ENCODE measurements at regions not wholly inside any gene's neighbourhood (a gene's known extent, or its start where the extent isn't known, plus 50 kb on each side); places are given as distances from the start of the nearest gene placed in this dataset.

DNA sequence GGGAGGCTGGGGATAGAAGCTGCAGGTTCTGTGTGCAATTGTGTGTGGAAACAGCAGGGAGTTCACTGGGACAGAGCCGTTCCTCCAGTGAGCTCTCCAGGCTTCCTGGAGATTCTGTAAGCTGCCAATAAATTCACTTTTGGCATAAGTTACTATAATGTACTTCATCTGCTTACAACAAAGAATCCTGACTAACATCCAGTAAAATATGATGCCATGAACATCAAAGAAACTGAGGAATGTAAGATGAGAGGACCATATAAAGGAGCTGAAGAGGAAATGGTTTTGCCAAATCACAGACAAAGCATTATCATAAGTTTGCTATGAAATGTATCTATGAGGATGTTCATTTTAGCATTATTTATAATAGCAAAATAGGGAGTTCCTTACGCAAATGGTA lies 175.3 kb downstream of the KCNE4 start:
- DNase-seq: no peak

DNA sequence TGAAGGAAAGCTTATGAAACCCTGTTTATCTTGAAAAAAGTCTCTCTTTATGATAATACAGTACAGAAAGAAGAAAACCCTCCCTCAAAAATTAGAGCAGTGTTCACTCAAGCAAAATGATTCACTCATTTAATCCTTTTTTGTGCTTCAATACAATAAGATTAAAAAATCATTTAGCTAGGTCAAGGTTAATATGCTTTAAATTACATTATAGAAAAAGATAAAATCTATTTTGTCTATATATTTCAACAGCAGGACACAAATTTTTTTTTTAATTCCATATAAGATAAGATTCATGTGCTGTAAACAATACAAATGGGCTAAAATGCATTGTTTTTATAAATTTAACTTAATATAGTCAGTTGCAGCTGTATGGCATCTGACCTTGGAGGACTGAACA lies 176.9 kb downstream of the KCNE4 start:
- DNase-seq: no peak

DNA sequence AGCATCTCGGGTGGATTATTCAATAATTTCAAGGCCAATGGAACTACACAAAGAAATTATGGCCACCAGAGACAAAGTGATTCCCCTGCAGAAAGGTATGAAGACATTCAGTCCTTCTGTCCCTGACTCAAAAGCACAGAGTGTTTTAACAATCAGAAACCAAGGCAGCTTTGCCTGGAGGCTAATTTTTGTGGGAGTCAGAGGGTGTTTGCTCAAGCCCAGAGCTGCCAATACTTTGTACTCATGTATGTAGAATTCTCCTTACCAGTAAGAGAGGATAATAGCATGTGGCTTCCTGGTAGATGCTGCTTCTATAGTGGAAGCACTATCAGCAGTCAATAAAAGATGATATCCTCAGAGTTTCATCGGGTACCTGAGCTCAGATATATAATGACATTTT lies 178.4 kb downstream of the KCNE4 start:
- DNase-seq: no peak

DNA sequence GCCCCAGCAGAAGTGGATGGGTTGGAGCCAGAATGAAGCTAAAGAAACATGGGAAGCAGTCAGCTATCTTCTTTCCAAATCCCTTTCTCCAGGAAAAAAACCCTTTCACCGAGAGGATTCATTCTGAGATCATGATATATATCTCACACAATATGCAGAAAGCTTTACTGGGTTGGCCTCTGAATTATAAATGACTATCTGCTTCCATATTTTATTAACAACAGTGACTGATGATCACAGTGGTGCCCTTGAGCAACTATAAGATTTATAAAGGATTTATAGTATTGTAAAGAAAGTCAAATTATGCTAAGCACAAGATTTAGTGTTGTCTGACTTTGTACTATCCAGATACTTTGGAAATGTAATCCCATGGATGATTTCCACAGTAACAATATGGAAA lies 180.3 kb downstream of the KCNE4 start:
- no peak for DNase-seq

DNA sequence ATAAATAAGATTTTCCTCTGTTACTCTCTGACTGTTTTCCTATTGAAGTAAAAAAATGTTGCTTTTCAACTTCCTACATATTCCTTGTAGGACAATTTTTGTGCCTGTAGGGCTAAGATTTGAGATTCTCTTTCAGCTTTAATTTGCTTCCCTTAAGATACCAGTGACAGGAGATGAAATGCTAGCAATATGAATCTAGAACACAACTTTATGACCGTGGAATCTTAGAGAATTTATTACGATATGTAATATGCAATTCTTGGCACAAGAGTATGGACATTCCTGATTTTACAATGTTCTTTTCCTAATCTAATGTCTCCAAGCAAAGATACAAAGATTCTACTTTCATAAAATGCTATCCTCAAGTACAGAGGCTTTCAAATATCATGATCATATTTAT lies 180.9 kb downstream of the KCNE4 start:
- no peak for DNase-seq

DNA sequence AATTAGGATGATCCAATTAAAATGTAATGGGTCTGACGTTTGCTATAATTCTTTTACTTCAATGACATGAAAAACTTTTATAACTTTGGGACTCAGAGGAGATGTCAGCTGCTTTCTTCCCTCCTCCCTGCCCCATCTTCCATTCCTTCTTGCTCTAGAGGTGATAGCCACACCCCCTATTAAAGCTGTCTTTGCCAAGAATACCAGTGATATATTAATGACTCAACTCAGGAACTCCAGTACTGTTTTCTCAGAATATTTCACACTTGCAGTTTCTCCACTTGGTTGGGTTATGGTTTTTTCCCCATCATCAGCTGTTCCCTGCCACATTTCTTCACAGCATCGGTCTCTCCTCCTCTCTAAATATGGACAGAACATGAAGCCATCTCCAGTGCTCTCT lies 184.0 kb downstream of the KCNE4 start:
- no peak for DNase-seq

DNA sequence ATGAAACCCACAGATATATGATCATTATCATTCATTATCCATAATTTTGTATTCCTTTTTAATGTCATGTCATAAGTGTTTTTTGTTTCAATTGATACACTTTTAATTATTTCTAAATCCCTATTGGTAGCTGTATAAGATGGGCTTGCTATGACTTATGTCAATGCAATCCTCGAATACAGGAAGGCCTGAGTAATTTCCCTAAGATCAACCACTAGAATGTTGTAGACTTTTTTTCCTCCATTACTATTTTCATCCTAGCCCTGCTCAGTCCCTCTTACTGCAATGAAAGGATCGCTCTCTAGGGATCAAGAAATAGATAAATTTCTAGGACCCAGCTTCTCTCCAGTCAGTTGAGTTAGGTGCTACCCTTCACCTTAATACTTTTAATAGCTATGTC lies 186.3 kb downstream of the KCNE4 start:
- DNase-seq: no peak

DNA sequence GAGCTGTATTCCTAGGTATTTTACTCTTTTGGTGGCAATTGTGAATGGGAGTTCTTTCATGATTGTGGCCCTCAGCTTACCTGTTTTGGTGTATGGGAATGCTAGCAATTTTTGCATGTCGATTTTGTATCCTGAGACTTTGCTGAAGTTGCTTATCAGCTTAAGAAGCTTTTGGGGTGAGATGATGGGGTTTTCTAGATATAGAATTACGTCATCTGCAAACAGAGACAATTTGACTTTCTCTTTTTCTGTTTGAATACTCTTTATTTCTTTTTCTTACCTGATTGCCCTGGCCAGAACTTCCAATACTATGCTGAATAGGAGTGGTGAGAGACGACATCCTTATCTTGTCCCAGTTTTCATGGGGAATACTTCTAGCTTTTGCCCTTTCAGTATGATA lies 191.2 kb downstream of the KCNE4 start:
- DNase-seq: no peak

DNA sequence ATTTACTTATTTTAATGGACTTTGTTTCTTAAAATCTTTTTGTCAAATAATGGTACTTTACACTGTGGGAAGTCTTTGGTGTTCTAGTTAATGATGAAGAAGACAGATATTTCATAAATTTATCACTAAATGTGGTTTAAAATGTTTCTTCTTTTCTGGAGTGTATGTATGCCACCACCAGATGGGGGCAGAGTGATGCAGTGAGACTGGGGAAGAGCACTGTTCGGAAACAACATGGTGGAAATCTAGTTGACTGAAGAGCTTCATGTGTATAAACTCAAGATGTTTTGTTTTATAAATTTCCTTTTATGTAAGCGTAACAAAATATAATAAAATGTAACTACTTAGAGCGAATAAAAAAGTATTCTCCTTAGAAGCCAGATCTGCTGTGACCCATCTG lies 195.1 kb downstream of the KCNE4 start:
- peak; percentile 0 to 32 for DNase-seq

DNA sequence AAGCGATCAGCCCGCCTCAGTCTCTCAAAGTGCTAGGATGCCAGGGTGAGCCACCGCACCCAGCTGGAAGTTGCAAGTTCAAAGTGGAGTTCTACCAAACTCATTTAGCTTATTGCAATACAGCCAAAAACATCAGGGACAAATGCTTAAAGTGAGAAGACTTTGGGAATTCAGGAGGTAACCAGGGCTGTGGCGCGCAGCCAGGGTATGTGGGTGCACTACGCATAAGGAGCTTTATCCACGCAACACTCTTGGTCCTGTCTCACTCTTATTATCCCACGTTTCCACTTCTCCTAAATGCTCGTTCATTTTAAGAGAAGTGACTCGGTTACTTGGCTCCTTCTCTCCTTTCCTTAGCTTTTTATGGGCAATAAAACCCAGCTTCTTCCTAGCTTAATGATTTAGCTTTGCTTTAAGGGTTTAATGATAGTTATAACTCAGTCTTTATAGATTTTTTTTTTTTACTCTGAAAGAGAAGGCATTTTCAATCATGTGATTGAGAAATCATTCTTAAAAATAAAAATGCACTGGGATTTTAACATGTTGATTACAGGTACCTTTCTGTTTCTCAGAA lies 199.8 kb downstream of the KCNE4 start:
- DNase-seq: no peak

DNA sequence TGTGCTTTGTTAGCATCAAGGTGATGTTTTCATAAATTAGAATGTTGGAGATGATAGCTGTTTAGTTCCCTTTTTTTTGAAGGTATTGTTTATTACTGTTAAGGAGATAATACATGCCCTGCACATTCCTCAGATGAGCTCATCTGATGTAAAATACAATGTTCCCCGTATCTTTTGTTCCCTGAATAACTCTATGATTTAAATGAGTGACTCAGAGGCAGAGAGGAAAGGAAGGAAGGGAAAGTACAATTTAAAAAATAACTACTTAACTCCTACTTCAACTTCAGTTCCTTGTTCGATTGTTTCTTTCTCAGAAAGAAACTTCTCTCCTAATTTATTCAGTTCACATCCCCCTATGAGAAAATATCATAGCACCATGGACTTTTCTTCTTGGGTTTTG lies 208.7 kb downstream of the KCNE4 start:
- no peak for DNase-seq

DNA sequence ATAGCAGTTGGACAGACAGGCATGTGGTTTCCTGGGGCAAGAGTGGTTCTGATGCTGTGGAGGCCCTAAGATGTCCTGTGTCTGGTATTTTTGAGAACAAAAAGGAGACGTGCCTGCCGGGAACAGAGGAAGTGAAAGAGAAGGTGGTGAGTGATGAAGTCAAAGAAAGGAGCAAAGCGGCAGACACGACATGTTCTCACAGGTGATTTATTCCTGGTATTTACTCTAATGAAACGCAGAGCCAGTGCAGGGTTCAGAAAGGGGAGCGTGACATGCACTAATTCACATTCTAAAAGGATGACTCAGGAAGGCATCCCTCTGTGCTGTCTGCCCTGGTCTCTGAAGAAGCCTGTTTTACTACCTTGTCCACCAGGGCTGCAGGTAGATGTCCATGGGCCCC lies 211.0 kb downstream of the KCNE4 start:
- DNase-seq: no peak

DNA sequence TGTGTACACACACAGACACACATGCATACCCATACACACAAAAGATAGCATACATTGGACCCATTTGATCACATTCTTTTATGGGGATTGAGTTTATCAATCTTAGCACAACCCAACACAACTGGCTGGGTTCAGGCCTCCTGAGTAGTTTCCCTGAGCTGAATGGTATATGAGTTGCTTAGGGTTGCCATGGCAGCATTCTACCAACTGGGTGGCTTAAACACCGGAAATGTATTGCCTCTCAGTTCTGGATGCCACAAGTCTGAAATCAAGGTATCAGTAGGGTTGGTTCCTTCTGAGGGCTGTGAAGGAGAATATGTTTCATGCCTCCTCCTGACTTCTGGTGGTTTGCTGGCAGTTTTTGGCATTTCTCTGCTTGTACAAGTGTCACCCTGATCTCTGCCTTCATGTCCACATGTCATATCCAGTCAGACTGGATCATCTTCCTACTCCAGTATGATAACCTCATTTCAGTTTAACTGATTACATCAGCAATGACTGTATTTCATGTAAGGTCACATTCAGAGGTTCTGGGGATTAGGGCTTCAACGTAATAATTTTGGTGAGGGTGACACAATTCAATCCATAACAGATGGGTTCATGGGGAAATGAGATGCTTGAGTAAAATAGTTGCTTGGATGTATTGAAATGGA lies 212.7 kb downstream of the KCNE4 start:
- DNase-seq: no peak

DNA sequence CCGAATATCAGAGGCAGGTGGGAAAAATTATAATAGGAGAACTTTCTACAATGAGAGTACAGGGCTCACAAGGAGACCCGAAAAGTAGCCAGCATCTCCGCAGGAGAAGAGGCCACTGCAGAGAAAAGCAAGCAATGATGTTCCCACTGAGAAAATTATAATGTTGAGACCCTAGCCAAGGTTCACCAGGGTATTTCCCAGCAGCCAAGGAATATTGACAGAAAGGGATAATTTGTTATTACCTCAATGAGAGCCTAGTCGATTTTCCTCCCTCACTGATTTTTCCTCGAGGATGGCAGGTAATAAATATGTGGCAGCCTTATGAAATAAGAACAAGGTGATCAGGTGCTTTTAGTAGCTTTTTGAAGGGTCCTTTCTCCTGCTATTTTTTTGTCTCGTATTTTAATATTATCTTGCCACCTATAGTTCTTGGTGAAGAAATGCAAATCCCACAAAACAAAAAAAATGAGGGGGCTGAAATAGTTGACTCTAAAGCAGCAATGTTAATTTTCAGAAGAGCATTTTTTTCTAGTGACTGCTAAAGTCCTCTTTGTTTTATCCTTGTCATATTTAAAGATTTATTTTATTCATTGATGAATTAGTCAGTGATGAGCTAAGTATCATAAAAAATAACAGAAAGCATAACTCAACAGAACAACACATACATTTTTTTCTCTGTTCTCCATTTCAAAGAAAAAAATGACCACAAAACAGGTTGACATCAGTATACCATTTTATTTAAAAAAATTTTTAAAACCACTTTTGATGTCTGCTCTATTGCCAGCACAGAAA lies 215.4 kb downstream of the KCNE4 start:
- no peak for DNase-seq

DNA sequence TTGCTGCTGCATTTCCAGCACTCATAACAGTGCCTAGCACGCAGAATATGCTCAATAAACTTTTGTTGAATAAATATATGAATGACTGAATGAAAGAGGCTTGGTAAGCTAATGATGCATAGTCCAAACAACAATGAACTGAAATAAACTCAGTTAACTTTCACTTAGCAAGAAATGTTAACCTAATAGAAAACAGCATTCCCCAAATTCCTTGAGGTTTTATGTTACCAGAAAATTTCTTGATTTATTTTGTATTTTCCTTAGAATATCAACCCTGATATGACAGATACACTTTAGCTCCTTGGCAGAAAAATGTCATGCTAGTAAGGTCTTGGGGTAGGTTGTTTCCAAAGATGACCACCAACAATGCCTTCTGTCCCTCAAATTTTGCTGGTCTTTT lies 217.4 kb downstream of the KCNE4 start:
- no peak for DNase-seq

DNA sequence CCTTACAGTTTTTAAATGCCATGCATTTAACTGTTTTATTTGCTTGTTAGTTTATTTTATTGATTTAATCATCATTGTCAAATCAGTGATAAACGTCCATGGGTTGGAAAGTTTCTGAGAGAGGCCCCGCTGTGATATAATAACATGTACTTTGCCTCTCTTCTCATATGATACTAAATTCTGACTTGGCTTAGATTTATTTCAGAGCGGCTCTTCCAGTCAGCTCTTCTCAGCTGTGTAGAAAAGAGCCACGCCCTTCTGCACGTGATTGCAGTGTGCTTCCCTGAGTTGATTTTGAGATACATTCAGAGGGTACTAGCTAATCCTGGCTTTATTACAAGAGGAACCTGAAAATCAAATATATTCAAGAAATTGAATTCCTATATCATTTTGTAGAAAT lies 218.6 kb downstream of the KCNE4 start:
- DNase-seq: no peak

DNA sequence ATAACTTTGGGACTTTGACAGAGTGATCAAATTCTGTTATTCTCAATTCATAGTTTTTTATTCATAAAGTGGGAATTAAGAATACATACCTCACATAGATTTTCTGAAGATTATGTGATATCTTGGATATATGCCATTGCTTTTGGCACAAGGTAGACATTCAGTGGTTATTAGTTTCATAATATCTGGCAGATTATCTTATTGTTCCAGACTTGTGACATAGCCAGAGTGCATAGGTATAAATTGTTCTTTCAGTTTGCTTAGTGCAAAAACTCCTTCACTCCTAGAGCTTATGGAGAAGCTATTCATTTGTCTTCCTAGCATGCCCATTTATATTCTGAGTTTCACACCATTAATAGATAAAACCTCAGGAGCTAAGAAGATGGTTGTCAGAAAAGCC lies 222.0 kb downstream of the KCNE4 start:
- DNase-seq: no peak

DNA sequence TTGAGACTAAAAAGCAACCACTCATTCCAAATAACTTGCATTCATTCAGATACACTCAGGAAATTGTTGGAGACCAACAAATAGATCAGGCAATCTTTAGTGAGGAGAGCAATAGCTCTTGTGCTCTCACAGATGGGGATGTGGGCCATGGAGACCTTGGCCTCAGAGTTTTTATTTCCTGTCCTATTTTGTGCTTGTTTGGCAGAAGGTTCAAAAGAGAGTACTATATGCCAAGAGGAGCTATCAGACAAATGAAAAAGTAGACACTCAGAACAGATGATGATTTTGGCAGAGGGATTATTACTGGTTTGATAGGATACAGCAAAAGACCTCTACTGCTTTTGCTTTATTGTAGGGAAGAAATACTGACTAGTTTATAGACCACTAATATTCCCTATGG lies 230.2 kb downstream of the KCNE4 start:
- DNase-seq: no peak

DNA sequence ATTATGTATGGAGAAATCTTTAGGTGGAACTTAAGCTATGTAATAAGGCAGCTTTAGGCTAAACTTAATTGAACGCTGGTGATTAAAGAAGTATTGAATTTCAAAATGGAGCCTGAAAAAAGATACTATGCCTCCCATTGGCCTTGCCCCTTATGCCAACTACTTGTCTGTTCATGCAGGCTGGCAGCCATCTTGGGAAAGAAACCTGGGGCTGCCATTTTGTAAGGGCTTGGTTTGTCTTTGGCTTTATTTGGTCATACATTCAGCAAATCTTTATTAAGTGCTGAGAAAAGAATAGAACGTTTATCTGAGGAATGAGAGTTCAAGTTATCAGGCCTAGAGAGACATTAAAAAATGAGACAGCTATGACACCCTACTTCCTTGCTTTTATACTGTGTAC lies 231.3 kb downstream of the KCNE4 start:
- no peak for DNase-seq

DNA sequence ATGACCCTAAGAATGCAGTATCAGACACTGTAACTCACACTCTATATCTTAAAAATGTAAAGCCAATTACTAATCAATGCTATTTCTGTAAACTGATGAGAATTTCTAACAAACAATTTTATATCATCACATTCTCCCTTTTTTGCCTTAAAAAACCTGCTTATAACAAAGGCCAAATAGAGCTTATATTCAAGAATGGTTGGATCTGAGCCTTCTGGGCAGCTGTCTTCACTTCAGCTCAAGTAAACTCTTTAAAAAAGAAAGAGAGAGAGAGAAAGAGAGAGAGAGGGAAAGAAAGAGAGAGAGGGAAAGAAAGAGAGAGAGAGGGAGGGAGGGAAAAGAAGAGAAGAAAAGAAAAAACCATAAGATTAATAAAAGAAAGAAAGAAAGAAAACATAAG lies 231.8 kb downstream of the KCNE4 start:
- DNase-seq: no peak

DNA sequence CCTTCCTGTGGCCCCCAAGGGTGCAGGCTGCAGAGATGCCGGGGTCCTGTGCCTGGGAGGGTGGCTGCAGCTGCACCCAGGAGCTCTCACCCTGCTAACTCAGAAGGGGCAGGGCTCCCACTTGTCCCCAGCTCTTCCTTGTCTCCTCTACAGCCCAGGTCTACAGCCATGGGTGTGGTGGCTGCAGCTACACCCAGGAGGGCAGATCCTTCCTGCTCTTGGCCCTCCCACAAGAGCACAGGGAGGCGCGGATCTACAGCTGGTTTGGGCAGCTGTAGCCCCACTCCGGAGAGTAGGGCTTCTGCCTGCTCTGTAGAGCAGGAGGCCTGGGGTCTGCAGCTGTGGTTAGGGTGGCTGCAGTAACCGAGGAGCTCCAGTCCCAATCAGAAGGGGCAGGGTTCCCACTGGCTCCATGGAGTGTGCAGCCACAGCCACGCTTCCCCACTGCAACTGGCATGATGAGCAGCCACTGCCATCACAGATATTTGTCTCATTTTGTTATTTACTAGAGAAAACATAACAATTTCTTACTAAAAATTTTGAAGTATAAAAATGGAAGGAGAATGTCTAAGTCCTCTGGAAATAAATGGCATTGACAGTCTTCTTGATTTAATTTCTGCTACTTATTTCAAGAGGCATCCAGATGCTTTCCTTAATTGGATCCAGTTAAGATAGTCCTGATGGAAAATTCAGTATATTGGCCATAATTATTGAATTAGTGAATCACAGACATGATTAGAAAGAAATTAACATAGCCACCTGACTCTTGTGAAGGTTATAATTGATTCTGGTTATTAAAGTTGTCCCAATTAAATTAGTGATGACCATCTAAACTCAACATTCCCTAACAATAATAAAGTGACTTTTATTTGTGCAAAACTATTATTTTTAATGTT lies 233.6 kb downstream of the KCNE4 start:
- DNase-seq: peak in 1 of 2 experiments; percentile 27

DNA sequence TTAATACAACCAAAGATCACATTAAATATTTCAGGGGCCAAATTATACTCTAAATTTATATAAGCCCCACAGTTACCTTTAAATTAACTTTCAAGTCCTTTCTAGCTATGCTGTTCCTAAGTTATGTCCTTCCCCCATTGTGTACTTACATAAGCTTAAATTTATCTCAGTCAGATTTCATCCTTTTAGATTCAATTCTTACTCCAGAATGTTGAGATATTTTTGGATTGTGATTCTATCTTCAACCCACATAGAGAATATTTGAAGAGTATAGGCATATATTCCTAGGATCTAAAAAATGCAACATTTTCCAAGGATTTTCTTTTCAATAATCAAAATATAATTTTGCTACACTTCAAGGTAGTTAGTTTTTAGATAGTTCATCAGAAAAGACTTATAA lies 242.8 kb downstream of the KCNE4 start:
- no peak for DNase-seq

DNA sequence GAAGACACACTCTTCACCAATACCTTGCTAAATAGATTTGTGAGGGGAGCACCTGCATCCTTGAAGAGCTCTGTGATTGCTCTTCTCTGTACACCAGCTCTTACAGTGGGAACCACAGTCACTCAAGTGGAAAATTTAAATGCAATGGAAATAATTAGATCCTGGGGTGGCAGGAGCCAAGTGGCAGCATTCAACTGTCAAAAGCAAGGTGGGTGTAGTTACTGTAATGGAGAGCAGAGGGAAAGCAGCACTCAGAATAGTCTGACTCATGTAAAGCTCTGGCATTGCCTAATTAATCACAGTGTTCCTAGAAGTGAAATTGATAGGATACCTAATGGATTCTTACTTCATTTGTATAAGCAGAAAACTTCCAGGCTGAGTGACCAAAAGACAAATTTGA lies 245.8 kb downstream of the KCNE4 start:
- peak in 1 of 2 experiments; percentile 44 for DNase-seq
